HG02610 (cell line): ENCODE measurements at regions not wholly inside any gene's neighbourhood (a gene's known extent, or its start where the extent isn't known, plus 50 kb on each side); places are given as distances from the start of the nearest gene placed in this dataset.
"Not testable (repeated sequence)": the region's sequence is repeated elsewhere in the genome, so short reads cannot be mapped to it uniquely, and the experiment has no call there.

Experiments used
- ATAC-seq: cut with Tn5 transposase; IDR thresholded peaks from one replicate; pipeline ENCODE4 v1.9.1; 2021; ENCODE audit warnings: mild to moderate bottlenecking, moderate library complexity; ENCODE audit not compliant: unreplicated experiment

- no peak for ATAC-seq
Observed at GRCh38 chr13:84641491-84641890, 759.2 kb upstream of the SLITRK1 start.

DNA sequence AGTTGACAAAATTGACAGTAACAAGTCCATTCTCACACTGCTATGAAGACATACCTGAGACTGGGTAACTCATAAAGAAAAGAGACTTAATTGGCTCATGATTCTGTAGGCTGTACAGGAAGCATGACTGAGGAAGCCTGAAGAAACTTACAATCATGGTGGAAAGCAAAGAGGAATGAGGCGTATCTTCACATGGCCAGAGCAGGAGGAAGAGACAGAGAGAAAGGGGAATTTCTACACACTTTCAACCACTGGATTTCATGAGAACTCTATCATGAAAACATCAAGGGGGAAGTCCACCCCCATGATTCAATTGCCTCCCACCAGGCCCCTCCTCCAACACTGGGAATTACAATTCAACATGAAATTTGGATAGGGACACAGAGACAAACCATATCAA is 758.4 kb upstream of the SLITRK1 start:
- ATAC-seq, result no peak

- no peak for ATAC-seq
Observed at GRCh38 chr13:84630476-84630875, 748.2 kb upstream of the SLITRK1 start.

DNA sequence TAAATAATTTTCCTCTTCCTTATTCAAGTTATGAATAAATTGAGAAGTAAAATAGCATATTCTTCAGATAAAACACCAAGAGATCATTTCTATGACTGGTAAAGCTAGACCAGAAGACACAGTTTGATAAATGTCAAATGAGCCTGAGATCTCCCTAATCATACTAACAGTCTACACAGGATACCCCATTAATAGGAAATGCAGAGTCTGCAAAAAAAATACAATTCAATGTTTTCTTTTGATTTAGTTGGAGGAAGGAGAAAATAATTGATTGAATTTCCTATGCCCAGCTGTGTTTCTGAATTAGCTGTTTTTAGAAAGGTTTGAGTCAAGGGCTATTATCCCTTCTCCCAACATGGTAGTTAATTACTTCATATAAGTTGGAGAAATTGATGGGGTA is 734.6 kb upstream of the SLITRK1 start:
- no peak for ATAC-seq

GRCh38 chr13:84609716-84610115 is 727.4 kb upstream of the SLITRK1 start:
- no peak for ATAC-seq

GRCh38 chr13:84607261-84608013 is 725.2 kb upstream of the SLITRK1 start:
- ATAC-seq, result no peak

DNA sequence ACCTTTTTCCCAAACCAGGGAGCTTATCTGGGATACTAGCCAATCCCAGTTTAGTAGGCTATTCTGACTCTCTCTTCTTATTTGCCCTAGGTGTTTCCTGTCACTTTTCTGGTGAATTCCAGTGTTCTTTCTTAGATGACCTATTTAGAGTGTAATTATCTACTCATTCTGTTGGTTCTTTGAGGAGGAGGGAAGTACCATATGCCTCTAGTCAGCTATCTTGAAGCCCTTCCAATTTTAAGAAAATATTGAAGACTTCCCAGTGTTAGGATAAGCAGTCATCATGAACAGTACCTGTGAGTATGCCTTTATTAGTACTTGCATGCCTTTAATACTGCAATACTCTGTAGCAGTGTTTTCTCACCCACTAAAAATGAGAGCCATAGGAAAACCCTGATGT is 724.3 kb upstream of the SLITRK1 start:
- no peak for ATAC-seq

- ATAC-seq, result no peak
Observed at GRCh38 chr13:84605927-84606326, 723.7 kb upstream of the SLITRK1 start.

GRCh38 chr13:84591444-84591843 is 709.2 kb upstream of the SLITRK1 start:
- ATAC-seq, result no peak

GRCh38 chr13:84590663-84591062 is 708.4 kb upstream of the SLITRK1 start:
- no peak for ATAC-seq

- ATAC-seq, result no peak
Observed at GRCh38 chr13:84588023-84588422, 705.7 kb upstream of the SLITRK1 start.

DNA sequence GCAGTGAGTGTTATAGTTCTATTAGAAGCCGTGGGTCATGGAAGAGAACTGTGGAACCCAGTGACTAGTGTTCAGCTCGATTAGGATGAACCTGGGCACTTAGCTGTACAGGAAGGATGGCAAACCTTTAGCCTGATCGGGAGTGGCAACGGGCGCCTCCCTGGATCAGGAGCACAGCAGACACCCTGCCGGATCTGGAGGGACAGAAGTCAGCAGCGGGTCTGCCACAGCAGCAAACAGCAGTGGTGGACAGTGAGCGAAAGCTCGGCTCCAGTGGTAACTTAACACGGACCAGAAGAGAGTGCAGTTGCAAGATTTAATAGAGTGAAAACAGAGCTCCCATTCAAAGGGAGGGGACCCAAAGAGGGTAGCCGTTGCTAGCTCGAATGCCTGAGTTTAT is 697.6 kb upstream of the SLITRK1 start:
- not testable (repeated sequence) for ATAC-seq

GRCh38 chr13:84574851-84575250 is 692.6 kb upstream of the SLITRK1 start:
- ATAC-seq, result no peak

DNA sequence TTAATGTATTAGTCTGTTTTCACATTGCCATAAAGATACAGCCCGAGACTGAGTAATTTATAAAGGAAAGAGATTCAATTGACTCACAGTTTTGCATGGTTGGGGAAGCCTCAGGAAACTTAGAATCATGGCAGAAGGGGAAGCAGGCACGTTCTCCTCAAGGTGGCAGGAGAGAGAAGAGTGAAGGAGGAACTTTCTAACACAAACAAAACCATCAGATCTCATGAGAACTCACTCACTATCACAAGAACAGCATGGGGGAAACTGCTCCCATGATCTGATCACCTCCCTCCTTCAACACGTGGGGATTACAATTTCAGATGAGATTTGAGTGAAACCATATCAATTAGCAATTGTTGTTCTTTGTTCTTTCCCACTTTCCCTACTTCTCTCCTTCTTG is 689.0 kb upstream of the SLITRK1 start:
- ATAC-seq, result no peak

DNA sequence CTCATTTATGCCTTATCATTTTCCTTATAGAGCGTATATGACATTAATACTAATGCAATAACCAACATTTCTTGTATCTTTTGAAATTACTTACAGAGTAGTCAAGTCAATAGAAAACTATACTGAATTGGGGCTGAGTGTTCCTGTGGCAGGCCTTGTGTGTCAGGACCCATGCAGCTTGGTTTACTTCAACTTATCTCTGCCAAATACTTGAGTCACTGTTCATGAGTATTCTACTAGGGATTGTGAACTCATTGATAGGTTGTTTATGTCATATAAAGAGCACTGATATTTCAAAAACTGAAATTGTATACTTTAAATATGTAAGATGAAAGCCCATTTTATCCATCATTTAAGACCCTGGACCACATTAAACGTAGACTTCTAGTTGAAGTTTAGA is 688.6 kb upstream of the SLITRK1 start:
- no peak for ATAC-seq

DNA sequence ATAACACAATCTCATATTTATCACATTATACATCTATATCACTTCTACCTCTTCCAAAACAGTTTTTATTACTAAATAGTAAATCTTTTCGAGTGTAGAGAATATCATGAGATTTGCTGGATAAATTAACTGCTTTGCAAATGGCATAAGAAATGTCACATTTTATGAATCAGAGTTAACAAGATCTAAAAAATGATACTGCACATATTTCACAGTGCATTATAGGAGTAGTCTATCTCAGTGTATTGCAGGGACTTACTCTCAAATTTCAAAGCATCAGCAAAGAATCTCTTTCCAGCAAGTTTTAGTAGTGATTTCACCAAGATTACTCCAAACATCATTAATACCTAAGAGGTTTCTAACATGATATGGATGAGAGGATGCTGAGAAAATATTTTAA is 687.1 kb upstream of the SLITRK1 start:
- ATAC-seq, result no peak

GRCh38 chr13:84567848-84568247 is 685.6 kb upstream of the SLITRK1 start:
- ATAC-seq, result no peak

- no peak for ATAC-seq
Observed at GRCh38 chr13:84566780-84567179, 684.5 kb upstream of the SLITRK1 start.

- ATAC-seq, result no peak
Observed at GRCh38 chr13:84563611-84564010, 681.3 kb upstream of the SLITRK1 start.

DNA sequence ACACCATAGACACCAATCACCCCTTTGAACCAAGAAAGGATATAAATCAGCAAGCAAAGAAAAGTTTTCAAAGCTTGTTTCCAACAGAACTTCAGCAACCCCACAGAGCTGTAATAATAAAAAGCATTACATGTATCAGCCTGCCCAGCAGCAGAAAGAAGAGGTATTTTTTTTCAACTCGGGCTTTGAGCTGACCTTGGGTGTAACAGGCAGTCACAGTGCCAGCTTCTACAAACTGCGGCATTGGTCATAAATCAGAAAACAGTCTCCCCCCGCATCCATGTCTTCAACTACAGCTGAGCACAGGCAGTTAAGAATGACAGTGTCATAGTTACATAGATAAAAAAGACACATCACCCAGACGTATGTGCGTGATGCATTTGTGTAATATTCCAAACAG is 671.0 kb upstream of the SLITRK1 start:
- no peak for ATAC-seq

DNA sequence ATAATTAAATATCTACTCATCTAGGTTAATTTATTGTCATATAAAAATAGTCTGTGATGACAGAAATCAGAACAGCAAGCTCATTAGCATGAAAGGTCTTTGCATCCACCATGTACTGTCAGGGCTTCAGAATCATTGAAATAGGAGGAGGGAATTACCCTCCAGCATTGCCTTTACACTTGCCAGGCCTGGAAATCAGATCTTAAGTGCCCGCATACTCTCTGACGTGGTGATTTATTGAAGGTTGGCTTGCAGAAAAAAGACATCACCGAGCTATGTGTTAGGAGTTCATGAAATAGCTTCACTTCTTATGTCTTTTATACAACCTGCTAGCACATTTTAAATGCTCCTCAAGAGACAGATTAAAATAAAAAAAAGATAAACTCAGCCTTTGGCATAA is 661.7 kb upstream of the SLITRK1 start:
- no peak for ATAC-seq

DNA sequence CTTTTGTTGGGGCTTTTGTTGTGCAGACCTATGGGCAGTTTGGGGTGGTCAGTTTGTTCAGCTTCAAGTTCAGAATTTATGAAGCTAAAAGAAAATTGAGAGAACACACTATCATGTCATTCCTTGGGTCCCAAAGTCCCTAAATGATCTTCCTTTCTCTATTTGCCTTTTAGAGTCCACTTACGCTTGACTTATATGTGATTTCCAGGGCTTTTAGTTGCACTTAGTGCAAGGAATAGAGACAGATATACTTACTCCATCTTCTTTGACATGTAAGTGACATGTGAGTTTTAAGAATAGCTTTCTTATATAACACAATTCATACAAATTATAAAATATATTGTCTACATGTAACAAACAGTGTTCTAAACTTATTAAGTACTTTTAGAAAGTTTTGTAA is 660.1 kb upstream of the SLITRK1 start:
- ATAC-seq, result no peak

DNA sequence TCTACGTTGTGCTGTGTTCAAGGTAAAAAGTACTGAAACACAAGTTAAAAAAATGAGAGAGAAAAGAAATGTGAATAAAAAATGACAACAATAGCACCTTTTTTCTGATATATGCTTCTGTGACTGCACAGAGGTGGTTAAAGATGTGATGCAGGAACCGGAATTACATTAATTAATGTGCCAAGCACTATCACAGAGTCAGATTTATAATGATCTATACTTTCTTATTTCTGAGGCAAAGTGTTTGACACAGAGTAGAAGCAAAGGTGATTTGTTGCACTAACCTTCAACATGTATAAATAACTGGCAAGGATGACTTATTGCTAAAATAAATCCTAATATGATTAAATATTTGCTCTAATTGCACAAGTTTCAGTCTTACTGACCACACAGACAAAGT is 654.6 kb upstream of the SLITRK1 start:
- no peak for ATAC-seq
